Panc1 (cell line): ENCODE measurements at regions not wholly inside any gene's neighbourhood (a gene's known extent, or its start where the extent isn't known, plus 50 kb on each side); places are given as distances from the start of the nearest gene placed in this dataset.

Experiments used
- ATAC-seq: fragments of 200-7000 bp; cut with Tn5 transposase; 2 replicates; pipeline ENCODE4 v1.9.1; 2020; ENCODE audit warnings: mild to moderate bottlenecking, moderate library complexity
- BruUV-seq: library from RNA; stranded (reverse); fragments of 400-500 nt; replicated peaks from 2 replicates; lab custom pipeline; 2021; lab: Mats Ljungman, UMichigan
- CTCF ChIA-PET: fragments of 300-600 bp; sonication (Branson Sonifier 250); formaldehyde crosslinking; loops from one replicate; lab custom pipeline; 2022; ENCODE audit warnings: antibody characterized with exemption; lab: Charles Lee
- POLR2A ChIA-PET: fragments of 300-600 bp; sonication (Branson Sonifier 250); formaldehyde crosslinking; loops from one replicate; lab custom pipeline; 2022; ENCODE audit warnings: antibody characterized with exemption; lab: Charles Lee
- DNase-seq: peaks from one replicate; pipeline ENCODE4 v3.0.0-alpha.2; 2010; ENCODE audit warnings: low read depth, low spot score
- H3K27ac ChIP-seq: 2 replicates; pipeline ENCODE4 v1.5.1; 2011; ENCODE audit warnings: mild to moderate bottlenecking, low read length, inconsistent platforms
- H3K27me3 ChIP-seq: fragments of 200-500 bp; sonication (Bioruptor generic); 2 replicates; pipeline ENCODE4 v1.6.0; 2014; ENCODE audit warnings: low read length, inconsistent platforms; ENCODE audit not compliant: control insufficient read depth, insufficient read depth
- H3K36me3 ChIP-seq: fragments of 200-500 bp; sonication (Bioruptor generic); 2 replicates; pipeline ENCODE4 v1.5.1; 2014; ENCODE audit warnings: inconsistent platforms, mild to moderate bottlenecking, low read length, moderate library complexity; ENCODE audit not compliant: control insufficient read depth, insufficient read depth
- H3K4me1 ChIP-seq: 2 replicates; pipeline ENCODE4 v1.5.1; 2011; ENCODE audit warnings: inconsistent platforms, mild to moderate bottlenecking, low read length, moderate library complexity; ENCODE audit not compliant: control insufficient read depth, insufficient read depth
- H3K4me3 ChIP-seq, 2 experiments: 2 replicates each; pipeline ENCODE4 v1.5.1; 2011 to 2012; ENCODE audit warnings: low read depth in 2 of 2, low read length in 2 of 2, mild to moderate bottlenecking in 2 of 2, inconsistent platforms in 1 of 2, moderate library complexity in 1 of 2
- H3K9me3 ChIP-seq: fragments of 200-500 bp; sonication (Bioruptor generic); 2 replicates; pipeline ENCODE4 v1.5.1; 2014; ENCODE audit warnings: low read depth, mild to moderate bottlenecking, inconsistent platforms, low read length, moderate library complexity; ENCODE audit not compliant: control insufficient read depth, insufficient read depth
- CTCF ChIP-seq: fragments of 450-650 bp; IDR thresholded peaks from 2 replicates; pipeline ENCODE4 v1.5.1; 2017; ENCODE audit warnings: mild to moderate bottlenecking
- POLR2AphosphoS5 ChIP-seq: IDR thresholded peaks from 2 replicates; pipeline ENCODE4 v1.6.1; 2012; ENCODE audit warnings: mild to moderate bottlenecking, low read depth, low read length, moderate library complexity
- REST ChIP-seq, 2 experiments: IDR thresholded peaks; 2 replicates each; pipeline ENCODE4 v1.6.1; 2011 to 2012; ENCODE audit warnings: low read depth in 2 of 2, control low read depth in 1 of 2, low read length in 1 of 2, mild to moderate bottlenecking in 1 of 2, moderate library complexity in 1 of 2; ENCODE audit not compliant: insufficient read depth in 1 of 2
- SIN3A ChIP-seq: IDR thresholded peaks from 2 replicates; pipeline ENCODE4 v1.6.1; 2012; ENCODE audit warnings: low read depth, mild to moderate bottlenecking, low read length, moderate library complexity, borderline replicate concordance; ENCODE audit not compliant: insufficient read depth
- TCF7L2 ChIP-seq: IDR thresholded peaks from 2 replicates; pipeline ENCODE4 v1.6.1; 2011; ENCODE audit warnings: mild to moderate bottlenecking, low read depth, low read length, inconsistent platforms
- in situ Hi-C: cut with HindIII; loops from 2 replicates; pipeline ENCODE4 v1.10.0; 2016; ENCODE audit warnings: low sequenced_read_pairs, low pct_unique_long_range_greater_than_20kb
- intact Hi-C: fragments of 100-400 bp; cut with micrococcal nuclease; formaldehyde crosslinking; loops from one replicate; pipeline ENCODE4 v1.10.0; 2022; ENCODE audit not compliant: unreplicated experiment

GRCh38 chr2:52805901-52806410, 961.6 kb upstream of the CHAC2 start:
- ATAC-seq (no peak), DNase-seq (no peak)
- no peaks in the 10 kb centered on the region for H3K4me1 ChIP-seq
- no peak for TF ChIP-seq TCF7L2
- no peak for TF ChIP-seq SIN3A
- TF ChIP-seq CTCF, result no peak
- TF ChIP-seq POLR2AphosphoS5, result no peak
- no peak for TF ChIP-seq REST (IDR thresholded peaks at IDR 0.05; ENCODE audit: insufficient read depth in 1 of 2, low read depth in 2 of 2, low read length in 1 of 2)
- CTCF ChIA-PET, result no interaction called here
- POLR2A ChIA-PET, result no interaction called here
- no peaks in the 10 kb centered on the region for H3K27me3 ChIP-seq
- no peaks in the 10 kb centered on the region for H3K9me3 ChIP-seq
- no peaks in the 10 kb centered on the region for H3K36me3 ChIP-seq
- in situ Hi-C loops (no loop called here), intact Hi-C loops (no loop called here)
- no TSS peak for BruUV-seq
- no peak overlapping the region for H3K27ac ChIP-seq
- no peak overlapping the region for H3K4me3 ChIP-seq

- no peak for DNase-seq
- H3K4me1 ChIP-seq, result no peaks in the 10 kb centered on the region
- no peak overlapping the region for H3K4me3 ChIP-seq
- intact Hi-C loops, result no loop called here
- POLR2A ChIA-PET, result no interaction called here
- H3K9me3 ChIP-seq, result no peaks in the 10 kb centered on the region
- in situ Hi-C loops, result no loop called here
- no peaks in the 10 kb centered on the region for H3K36me3 ChIP-seq
- ATAC-seq, result no peak
- no peaks in the 10 kb centered on the region for H3K27me3 ChIP-seq
- CTCF ChIA-PET, result no interaction called here
- H3K27ac ChIP-seq, result no peak overlapping the region
- BruUV-seq, result no TSS peak
- TF ChIP-seq CTCF (no peak), REST (IDR thresholded peaks at IDR 0.05; ENCODE audit: insufficient read depth in 1 of 2, low read depth in 2 of 2, low read length in 1 of 2) (no peak), SIN3A (no peak), TCF7L2 (no peak), POLR2AphosphoS5 (no peak)
Observed at GRCh38 chr2:52794581-52794980, 973.0 kb upstream of the CHAC2 start.
